PC-3 (cell line): ENCODE measurements at regions not wholly inside any gene's neighbourhood (a gene's known extent, or its start where the extent isn't known, plus 50 kb on each side); places are given as distances from the start of the nearest gene placed in this dataset.

Experiments used
- ATAC-seq: fragments of 200-7000 bp; cut with Tn5 transposase; 2 replicates; pipeline ENCODE4 v1.9.1; 2020; ENCODE audit warnings: mild to moderate bottlenecking, moderate library complexity
- BruUV-seq: library from RNA; stranded (reverse); fragments of 400-500 nt; replicated peaks from 2 replicates; lab custom pipeline; 2021; lab: Mats Ljungman, UMichigan
- CTCF ChIA-PET: fragments of 300-600 bp; sonication (Branson Sonifier 250); formaldehyde crosslinking; loops from one replicate; lab custom pipeline; 2022; ENCODE audit warnings: antibody characterized with exemption; lab: Charles Lee
- POLR2A ChIA-PET: fragments of 300-600 bp; sonication (Branson Sonifier 250); formaldehyde crosslinking; loops from one replicate; lab custom pipeline; 2022; ENCODE audit warnings: antibody characterized with exemption; ENCODE audit not compliant: unreplicated experiment; lab: Charles Lee
- DNase-seq: peaks from one replicate; pipeline ENCODE4 v3.0.0-alpha.2; 2015
- H2AFZ ChIP-seq: fragments of 300-600 bp; sonication (generic); 2 replicates; pipeline ENCODE4 v1.6.0; 2016; ENCODE audit warnings: antibody characterized with exemption, low read length
- H3F3A ChIP-seq: fragments of 300-600 bp; sonication (generic); one replicate; pipeline ENCODE4 v1.6.0; 2017; ENCODE audit warnings: antibody characterized with exemption, low read length, control low read depth, mild to moderate bottlenecking; ENCODE audit not compliant: unreplicated experiment
- H3K27ac ChIP-seq: fragments of 300-600 bp; sonication (generic); 2 replicates; pipeline ENCODE4 v1.5.1; 2016; ENCODE audit warnings: mild to moderate bottlenecking, low read length
- H3K27me3 ChIP-seq: fragments of 300-600 bp; sonication (generic); 2 replicates; pipeline ENCODE4 v1.6.1; 2016; ENCODE audit warnings: low read length, mixed read lengths
- H3K36me3 ChIP-seq: fragments of 300-600 bp; sonication (generic); 2 replicates; pipeline ENCODE4 v1.6.1; 2016; ENCODE audit warnings: low read depth, mixed run types, low read length, mixed read lengths
- H3K4me1 ChIP-seq: fragments of 300-600 bp; sonication (generic); 2 replicates; pipeline ENCODE4 v1.5.1; 2016; ENCODE audit warnings: low read length; ENCODE audit not compliant: insufficient read depth
- H3K4me2 ChIP-seq: fragments of 300-600 bp; sonication (generic); 2 replicates; pipeline ENCODE4 v1.6.0; 2016; ENCODE audit warnings: low read length
- H3K4me3 ChIP-seq: fragments of 300-600 bp; sonication (generic); 2 replicates; pipeline ENCODE4 v1.5.1; 2016; ENCODE audit warnings: mild to moderate bottlenecking, low read length, mixed read lengths
- H3K79me2 ChIP-seq: fragments of 300-600 bp; sonication (generic); 2 replicates; pipeline ENCODE4 v1.6.1; 2017; ENCODE audit warnings: low read length, mixed read lengths
- H3K9ac ChIP-seq: fragments of 300-600 bp; sonication (generic); 2 replicates; pipeline ENCODE4 v1.6.0; 2016; ENCODE audit warnings: mild to moderate bottlenecking, low read length
- H3K9me2 ChIP-seq: fragments of 300-600 bp; sonication (generic); replicated peaks from 2 replicates; pipeline ENCODE4 v1.6.1; 2016; ENCODE audit warnings: mixed run types, low read length, mixed read lengths
- H3K9me3 ChIP-seq: fragments of 300-600 bp; sonication (generic); 2 replicates; pipeline ENCODE4 v1.6.1; 2016; ENCODE audit warnings: low read length, mixed read lengths
- H4K20me1 ChIP-seq: fragments of 300-600 bp; sonication (generic); 2 replicates; pipeline ENCODE4 v1.6.1; 2016; ENCODE audit warnings: low read length, mixed read lengths
- CTCF ChIP-seq: fragments of 300-600 bp; sonication (generic); conservative IDR thresholded peaks from 2 replicates; pipeline ENCODE4 v1.5.1; 2017; ENCODE audit warnings: antibody characterized with exemption, low read depth, mild to moderate bottlenecking, low read length
- EZH2 ChIP-seq: fragments of 300-600 bp; sonication (generic); IDR thresholded peaks from one replicate; pipeline ENCODE4 v1.6.1; 2017; ENCODE audit warnings: antibody characterized with exemption, mild to moderate bottlenecking, low read length; ENCODE audit not compliant: unreplicated experiment
- EZH2phosphoT487 ChIP-seq: fragments of 300-600 bp; sonication (generic); IDR thresholded peaks from 2 replicates; pipeline ENCODE4 v1.6.1; 2018; ENCODE audit warnings: mild to moderate bottlenecking, antibody characterized with exemption, low read length, borderline replicate concordance
- intact Hi-C: fragments of 100-400 bp; cut with micrococcal nuclease; formaldehyde crosslinking; loops from 2 replicates; pipeline ENCODE4 v1.9.0; 2023

- BruUV-seq, result no TSS peak
- Histone ChIP-seq H3K9ac (no peak overlapping the region), H3F3A (no peaks in the 10 kb centered on the region), H3K79me2 (no peaks in the 10 kb centered on the region), H3K27ac (no peak overlapping the region), H3K9me3 (no peaks in the 10 kb centered on the region), H4K20me1 (no peaks in the 10 kb centered on the region), H3K4me2 (no peak overlapping the region), H3K4me1 (no peaks in the 10 kb centered on the region), H3K36me3 (no peaks in the 10 kb centered on the region), H3K4me3 (no peak overlapping the region), H2AFZ (no peak overlapping the region), H3K27me3 (no peaks in the 10 kb centered on the region), H3K9me2 (no peaks in the 10 kb centered on the region)
- intact Hi-C loops, result no loop called here
- ATAC-seq, result no peak
- TF ChIP-seq CTCF (no peak), EZH2 (no peak), EZH2phosphoT487 (no peak)
- ChIA-PET CTCF (no interaction called here), POLR2A (no interaction called here)
- no peak for DNase-seq
Observed at GRCh38 chr13:63542770-63543169, 2127.1 kb upstream of the PCDH20 start.

GRCh38 chr13:63541336-63541735 is 2125.7 kb upstream of the PCDH20 start:
- no peak for TF ChIP-seq EZH2phosphoT487
- TF ChIP-seq EZH2, result no peak
- no peak for TF ChIP-seq CTCF
- Histone ChIP-seq H3K4me3 (no peak overlapping the region), H3K4me2 (no peak overlapping the region), H3K9ac (no peak overlapping the region), H3F3A (no peaks in the 10 kb centered on the region), H3K27ac (no peak overlapping the region), H2AFZ (no peak overlapping the region), H3K9me2 (no peaks in the 10 kb centered on the region), H3K36me3 (no peaks in the 10 kb centered on the region), H3K79me2 (no peaks in the 10 kb centered on the region), H4K20me1 (no peaks in the 10 kb centered on the region), H3K9me3 (no peaks in the 10 kb centered on the region), H3K27me3 (no peaks in the 10 kb centered on the region), H3K4me1 (no peaks in the 10 kb centered on the region)
- BruUV-seq, result no TSS peak
- DNase-seq, result no peak
- ChIA-PET POLR2A (no interaction called here), CTCF (no interaction called here)
- no peak for ATAC-seq
- intact Hi-C loops, result no loop called here

- Histone ChIP-seq H2AFZ (no peak overlapping the region), H3K9me3 (no peaks in the 10 kb centered on the region), H3K9me2 (no peaks in the 10 kb centered on the region), H3K27me3 (no peaks in the 10 kb centered on the region), H3K27ac (no peak overlapping the region), H3K4me2 (no peak overlapping the region), H3K36me3 (no peaks in the 10 kb centered on the region), H3K9ac (no peak overlapping the region), H3K4me1 (no peaks in the 10 kb centered on the region), H3F3A (no peaks in the 10 kb centered on the region), H4K20me1 (no peaks in the 10 kb centered on the region), H3K4me3 (no peak overlapping the region), H3K79me2 (no peaks in the 10 kb centered on the region)
- ChIA-PET POLR2A (no interaction called here), CTCF (no interaction called here)
- intact Hi-C loops, result no loop called here
- DNase-seq (no peak), ATAC-seq (no peak)
- BruUV-seq, result no TSS peak
- TF ChIP-seq EZH2phosphoT487 (no peak), CTCF (no peak)
Observed at GRCh38 chr13:63540061-63540460, 2124.4 kb upstream of the PCDH20 start.
